Skeletal muscle tissue (tissue), 3 donors: ENCODE measurements at regions not wholly inside any gene's neighbourhood (a gene's known extent, or its start where the extent isn't known, plus 50 kb on each side); places are given as distances from the start of the nearest gene placed in this dataset.

Experiments used
- H3K27ac ChIP-seq: one replicate; pipeline ENCODE4 v1.7.0; 2013; ENCODE audit warnings: mild to moderate bottlenecking, low read depth, low read length, inconsistent platforms
- H3K27me3 ChIP-seq, 3 donors: one replicate each; pipeline ENCODE4 v1.7.0; 2013; ENCODE audit warnings: low read length in 3 of 3; ENCODE audit not compliant: control insufficient read depth in 3 of 3, insufficient read depth in 3 of 3
- H3K36me3 ChIP-seq, 3 donors: one replicate each; pipeline ENCODE4 v1.7.0; 2013; ENCODE audit warnings: low read length in 3 of 3; ENCODE audit not compliant: control insufficient read depth in 3 of 3, insufficient read depth in 3 of 3
- H3K4me1 ChIP-seq, 3 donors: one replicate each; pipeline ENCODE4 v1.7.0; 2013; ENCODE audit warnings: low read length in 3 of 3, mild to moderate bottlenecking in 3 of 3; ENCODE audit not compliant: control insufficient read depth in 3 of 3, insufficient read depth in 3 of 3
- H3K4me3 ChIP-seq, 3 donors: one replicate each; pipeline ENCODE4 v1.7.0; 2013; ENCODE audit warnings: low read length in 3 of 3
- H3K9ac ChIP-seq, 3 donors: one replicate each; pipeline ENCODE4 v1.7.0; 2013; ENCODE audit warnings: low read length in 3 of 3, mild to moderate bottlenecking in 3 of 3, moderate library complexity in 2 of 3, low read depth in 1 of 3
- H3K9me3 ChIP-seq, 3 donors: one replicate each; pipeline ENCODE4 v1.7.0; 2013; ENCODE audit warnings: low read length in 3 of 3; ENCODE audit not compliant: control insufficient read depth in 3 of 3
- donor health status: Osteomylitis.

GRCh38 chr14:101695659-101696058, 65.8 kb upstream of the PPP2R5C start:
- Histone ChIP-seq H3K4me3 (no peak overlapping the region), H3K27me3 (no peaks in the 10 kb centered on the region), H3K4me1 (no peaks in the 10 kb centered on the region), H3K36me3 (no peaks in the 10 kb centered on the region), H3K9ac (no peak overlapping the region), H3K9me3 (no peaks in the 10 kb centered on the region), H3K27ac (no peak overlapping the region)

GRCh38 chr14:101704140-101704539, 57.4 kb upstream of the PPP2R5C start:
- Histone ChIP-seq H3K27ac (no peak overlapping the region), H3K9me3 (no peaks in the 10 kb centered on the region)

GRCh38 chr14:101705733-101706508, 55.6 kb upstream of the PPP2R5C start:
- H3K4me1 ChIP-seq: peaks cover 9 to 24% (median 15%) of the 10 kb centered on the region in 3 donors
- peak overlapping the region; percentile 60 for H3K27ac ChIP-seq
- peak overlapping the region in 2 of 3 donors; percentile 14 to 35 for H3K4me3 ChIP-seq
- peaks cover 0 to 13% (median 0%) of the 10 kb centered on the region in 3 donors for H3K27me3 ChIP-seq
- peak overlapping the region in 2 of 3 donors; percentile 32 to 54 for H3K9ac ChIP-seq
- H3K9me3 ChIP-seq: no peaks in the 10 kb centered on the region
- no peaks in the 10 kb centered on the region for H3K36me3 ChIP-seq

More at GRCh38 chr14:101704140-101704539, 57.4 kb upstream of the PPP2R5C start:
- peaks cover 9 to 24% (median 15%) of the 10 kb centered on the region in 3 donors for H3K4me1 ChIP-seq
- H3K27me3 ChIP-seq: peaks cover 0 to 9% (median 0%) of the 10 kb centered on the region in 3 donors
- no peak overlapping the region for H3K9ac ChIP-seq
- no peaks in the 10 kb centered on the region for H3K36me3 ChIP-seq
- no peak overlapping the region for H3K4me3 ChIP-seq

GRCh38 chr14:101706509-101707067, 54.9 kb upstream of the PPP2R5C start:
- no peak overlapping the region for H3K4me3 ChIP-seq
- peak overlapping the region; percentile 60 for H3K27ac ChIP-seq
- peak overlapping the region; percentile 15 to 54 (median 32) for H3K9ac ChIP-seq
- peaks cover 9 to 24% (median 15%) of the 10 kb centered on the region in 3 donors for H3K4me1 ChIP-seq
- H3K9me3 ChIP-seq: no peaks in the 10 kb centered on the region
- H3K36me3 ChIP-seq: no peaks in the 10 kb centered on the region
- peaks cover 0 to 13% (median 0%) of the 10 kb centered on the region in 3 donors for H3K27me3 ChIP-seq

- H3K9ac ChIP-seq: peak overlapping the region in 2 of 3 donors; percentile 15 to 40
- no peak overlapping the region for H3K27ac ChIP-seq
- peak overlapping the region; percentile 6 to 45 (median 15) for H3K4me3 ChIP-seq
- H3K9me3 ChIP-seq: no peaks in the 10 kb centered on the region
- peaks cover 9 to 24% (median 15%) of the 10 kb centered on the region in 3 donors for H3K4me1 ChIP-seq
- peaks cover 0 to 13% (median 0%) of the 10 kb centered on the region in 3 donors for H3K27me3 ChIP-seq
- no peaks in the 10 kb centered on the region for H3K36me3 ChIP-seq
Observed at GRCh38 chr14:101707068-101707842, 54.3 kb upstream of the PPP2R5C start.

- Histone ChIP-seq H3K27me3 (peaks cover 0 to 13% (median 0%) of the 10 kb centered on the region in 3 donors), H3K36me3 (no peaks in the 10 kb centered on the region), H3K9me3 (no peaks in the 10 kb centered on the region), H3K27ac (no peak overlapping the region), H3K4me3 (no peak overlapping the region), H3K4me1 (peaks cover 9 to 24% (median 15%) of the 10 kb centered on the region in 3 donors), H3K9ac (peak overlapping the region in 2 of 3 donors; percentile 0 to 26)
Observed at GRCh38 chr14:101707863-101708620, 53.5 kb upstream of the PPP2R5C start.

- Histone ChIP-seq H3K9me3 (no peaks in the 10 kb centered on the region), H3K4me1 (peaks cover 9 to 24% (median 15%) of the 10 kb centered on the region in 3 donors), H3K9ac (no peak overlapping the region), H3K27ac (no peak overlapping the region), H3K4me3 (no peak overlapping the region), H3K36me3 (no peaks in the 10 kb centered on the region), H3K27me3 (peaks cover 0 to 13% (median 0%) of the 10 kb centered on the region in 3 donors)
Observed at GRCh38 chr14:101708853-101709532, 52.5 kb upstream of the PPP2R5C start.

GRCh38 chr14:101709533-101709881, 52.0 kb upstream of the PPP2R5C start:
- H3K27ac ChIP-seq: no peak overlapping the region
- peaks cover 0 to under 1% (median 0%) of the 10 kb centered on the region in 3 donors for H3K9me3 ChIP-seq
- no peaks in the 10 kb centered on the region for H3K36me3 ChIP-seq
- H3K4me1 ChIP-seq: peaks cover 9 to 24% (median 15%) of the 10 kb centered on the region in 3 donors
- H3K4me3 ChIP-seq: no peak overlapping the region
- peaks cover 0 to 13% (median 0%) of the 10 kb centered on the region in 3 donors for H3K27me3 ChIP-seq
- no peak overlapping the region for H3K9ac ChIP-seq
